ENCODE measurements at regions not wholly inside any gene's neighbourhood (a gene's known extent, or its start where the extent isn't known, plus 50 kb on each side); places are given as distances from the start of the nearest gene placed in this dataset.
A peak's percentile ranks its signal among the peaks of the same experiment; 100 is the strongest.
"Not testable (repeated sequence)": the region's sequence is repeated elsewhere in the genome, so short reads cannot be mapped to it uniquely, and the experiment has no call there.

DNA sequence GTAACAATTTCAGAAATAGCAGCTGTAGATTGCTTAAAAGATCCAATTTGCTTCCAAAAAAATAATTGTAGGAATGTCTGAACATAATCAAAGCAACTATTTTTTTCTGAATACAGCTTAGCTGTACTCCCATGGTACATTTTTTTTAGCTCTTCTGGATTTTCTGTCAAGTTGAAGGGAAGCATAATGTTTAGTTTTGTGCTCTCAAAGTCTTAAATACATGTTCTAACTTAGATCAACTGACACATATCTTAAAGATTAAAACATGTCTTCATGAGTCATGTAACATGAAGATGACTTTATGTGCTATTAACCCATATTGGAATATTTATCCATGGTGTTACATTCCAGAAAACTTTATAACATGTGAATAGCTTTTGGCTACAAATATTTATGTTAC, 255.7 kb downstream of the BTG1 start:
- DNase-seq (ENCODE audit: low spot score), result peak; percentile 54

DNA sequence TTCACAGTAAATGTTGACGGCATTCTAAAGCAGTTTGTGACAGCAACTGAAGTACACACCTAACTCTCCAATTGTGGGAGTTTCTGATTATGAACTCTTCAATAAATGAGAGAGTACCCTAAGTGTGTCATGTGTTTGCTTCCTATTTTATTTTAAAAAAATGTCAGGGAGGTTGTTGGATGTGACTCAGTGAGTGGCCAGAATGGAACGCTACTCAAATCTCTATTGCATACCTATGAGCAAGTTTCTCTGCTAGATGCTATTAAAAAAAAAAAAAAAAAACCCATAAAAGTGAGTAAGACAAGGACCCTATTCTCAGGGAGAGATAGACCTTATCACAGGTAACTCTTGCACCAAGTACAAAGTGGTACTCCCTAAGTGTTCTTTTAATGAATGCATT, 256.6 kb downstream of the BTG1 start:
- DNase-seq (ENCODE audit: low spot score), result no peak

DNA sequence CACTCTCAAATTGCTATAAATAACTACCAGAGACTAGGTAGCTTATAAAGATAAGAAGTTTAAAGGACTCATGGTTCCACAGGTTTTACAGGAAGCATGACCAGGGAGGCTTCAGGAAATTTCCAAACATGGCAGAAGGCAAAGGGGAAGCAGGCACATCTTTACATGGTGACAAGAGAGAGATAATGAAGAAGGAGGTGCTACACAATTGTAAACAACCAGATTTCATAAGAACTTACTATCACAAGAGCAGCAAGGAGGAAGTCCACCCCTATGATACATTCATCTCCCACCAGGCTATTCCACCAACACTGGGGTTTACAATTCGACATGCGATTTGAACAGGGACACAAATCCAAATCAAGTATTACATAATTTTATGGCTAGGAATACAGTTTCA, 257.7 kb downstream of the BTG1 start:
- no peak for DNase-seq (ENCODE audit: low spot score)

DNA sequence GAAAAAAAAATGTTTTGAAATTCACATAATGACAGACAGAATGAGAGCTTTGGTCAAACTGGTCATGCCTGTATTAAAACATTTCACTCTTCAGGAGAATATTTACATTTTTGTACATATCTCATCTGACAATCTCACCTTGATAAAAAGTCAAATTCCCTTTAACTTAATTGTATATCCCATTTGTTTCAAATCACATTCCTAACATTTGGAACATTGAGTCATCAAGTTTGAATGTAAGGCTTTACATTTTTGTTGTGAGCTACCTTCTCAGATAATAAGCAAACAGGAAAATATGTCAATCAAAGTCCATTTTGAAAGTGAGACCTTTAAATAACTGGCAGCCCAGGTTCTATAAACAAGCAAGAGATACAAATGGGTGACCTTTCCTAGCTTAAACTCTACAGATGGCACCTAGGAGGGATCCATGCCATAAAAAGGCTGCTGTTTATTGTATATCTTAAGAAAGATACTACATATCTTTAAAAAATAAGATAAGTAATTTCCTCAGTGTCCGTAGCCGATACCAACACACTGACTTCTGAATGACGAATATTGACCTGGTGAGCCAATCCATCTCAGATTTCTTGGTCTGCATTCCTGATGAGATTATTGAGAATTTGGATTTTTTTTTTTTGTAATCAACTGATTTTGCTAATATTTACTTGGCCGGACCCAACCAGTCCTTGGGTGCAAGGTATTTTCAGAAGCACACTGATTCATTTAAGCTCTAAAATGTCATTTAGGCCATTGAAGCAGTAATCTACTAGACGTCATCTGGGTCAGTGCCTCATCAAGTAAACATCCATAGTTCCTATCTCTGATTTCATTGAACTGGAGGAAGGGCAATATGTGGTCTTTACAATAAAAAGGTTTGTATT, 259.6 kb downstream of the BTG1 start:
- DNase-seq (ENCODE audit: low spot score), result no peak

DNA sequence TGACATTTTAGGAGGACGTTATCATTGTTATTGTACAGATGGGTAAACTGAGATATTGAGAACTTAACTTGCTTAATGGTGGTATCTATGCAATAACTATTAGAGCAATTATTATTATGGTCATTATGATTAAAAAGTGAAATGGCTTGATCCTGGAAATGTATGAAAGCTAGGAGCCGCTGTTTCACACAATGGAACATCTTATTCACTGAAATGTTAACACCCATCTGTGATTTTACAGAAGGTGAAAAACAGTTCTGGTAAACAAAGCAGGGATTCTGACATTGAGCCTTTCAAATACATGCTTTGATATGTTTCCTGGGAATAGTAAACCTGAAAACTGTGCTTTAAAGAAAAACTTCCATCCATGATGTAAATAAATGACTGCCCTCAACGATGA, 261.4 kb downstream of the BTG1 start:
- no peak for DNase-seq (ENCODE audit: low spot score)

DNA sequence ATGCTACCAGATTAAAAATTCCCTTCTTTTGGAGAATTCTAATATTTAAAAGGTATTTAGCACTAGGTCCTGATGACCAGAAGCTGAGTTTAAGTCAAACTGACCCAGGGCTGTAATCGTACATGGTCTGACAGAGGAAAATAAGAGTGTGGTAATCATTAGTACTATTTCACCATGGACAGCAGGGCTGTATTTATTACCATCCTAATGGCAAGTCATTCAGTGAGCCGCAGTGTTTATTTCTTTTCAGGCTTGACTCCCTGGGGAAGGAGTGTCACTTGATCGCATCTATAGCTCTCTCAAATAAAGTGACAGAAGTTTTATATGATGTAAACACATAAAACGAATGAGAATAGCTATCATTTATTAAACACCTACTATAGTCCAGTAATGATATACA, 261.8 kb downstream of the BTG1 start:
- DNase-seq (ENCODE audit: low spot score), result no peak

DNA sequence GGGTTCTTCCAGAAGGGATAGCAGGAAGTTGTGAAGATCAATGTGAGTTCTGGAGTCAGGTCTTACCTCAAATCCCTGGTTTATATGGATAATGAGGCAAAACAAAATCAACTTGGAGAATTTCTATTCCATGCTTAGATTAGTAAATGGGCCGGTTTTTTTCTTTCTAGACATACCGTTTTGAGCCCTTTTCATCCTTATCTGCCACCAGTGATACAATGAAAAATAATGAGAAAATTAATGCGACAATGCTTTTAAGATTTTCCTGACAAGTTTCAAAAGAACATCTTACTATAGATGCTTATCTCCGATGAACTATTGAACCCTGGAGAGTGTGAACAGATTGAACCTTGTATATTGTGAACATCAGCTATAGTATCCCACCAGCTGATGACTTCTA, 262.7 kb downstream of the BTG1 start:
- no peak for DNase-seq (ENCODE audit: low spot score)

DNA sequence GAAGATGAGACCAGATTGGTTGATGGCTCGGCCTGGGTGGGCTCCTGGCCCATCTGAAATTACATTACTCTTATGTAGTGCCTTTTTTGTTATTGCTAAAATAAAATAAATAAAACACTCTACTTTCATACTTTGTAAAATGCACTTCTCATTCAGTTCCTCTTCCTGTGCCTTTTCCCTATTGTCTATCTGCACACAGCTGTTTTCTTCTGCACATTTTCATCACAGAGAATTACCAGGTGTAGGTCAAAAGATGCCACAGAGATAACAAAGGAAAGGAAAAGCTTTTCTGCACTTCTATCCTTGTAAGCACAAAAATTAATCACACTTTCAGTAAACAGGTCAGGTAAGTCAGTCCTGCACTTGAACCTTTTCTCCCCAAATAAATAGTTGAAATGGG, 265.1 kb downstream of the BTG1 start:
- no peak for DNase-seq (ENCODE audit: low spot score)

DNA sequence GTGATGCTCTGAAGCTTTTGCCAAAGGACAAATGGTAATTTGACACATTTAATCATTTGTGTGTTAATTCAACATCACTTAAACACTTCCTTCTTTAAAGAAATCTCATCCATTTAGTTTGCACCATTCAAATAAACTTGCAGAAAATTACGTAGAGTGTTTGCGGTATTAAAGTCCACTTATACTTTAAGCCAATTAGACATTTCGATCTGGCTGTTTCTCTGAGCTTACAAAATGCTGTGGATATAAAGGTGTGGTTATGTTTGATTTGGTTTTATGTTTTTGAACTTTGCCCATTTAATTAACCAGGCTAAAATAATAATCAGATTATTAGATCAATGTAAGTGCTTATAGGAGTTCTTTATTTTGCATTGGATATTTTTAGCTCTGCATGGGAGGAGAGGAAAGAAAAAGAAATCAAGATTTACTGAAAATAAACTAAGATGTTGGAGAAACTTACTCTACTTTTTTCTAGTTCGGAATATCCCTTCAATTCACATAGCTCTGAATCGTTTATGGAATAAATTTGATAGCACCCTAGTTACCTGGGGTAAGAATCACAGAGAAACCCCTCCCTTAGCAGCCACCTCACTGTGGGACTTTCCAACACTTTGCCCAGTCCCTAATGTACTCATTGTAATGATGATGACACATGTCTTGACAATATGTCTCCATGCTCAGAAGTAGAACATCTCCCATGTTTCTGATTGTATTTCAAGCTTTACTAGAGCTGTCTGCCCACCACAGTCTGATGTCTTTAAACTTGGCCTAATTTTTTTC, 268.0 kb downstream of the BTG1 start:
- DNase-seq (ENCODE audit: low spot score), result no peak

DNA sequence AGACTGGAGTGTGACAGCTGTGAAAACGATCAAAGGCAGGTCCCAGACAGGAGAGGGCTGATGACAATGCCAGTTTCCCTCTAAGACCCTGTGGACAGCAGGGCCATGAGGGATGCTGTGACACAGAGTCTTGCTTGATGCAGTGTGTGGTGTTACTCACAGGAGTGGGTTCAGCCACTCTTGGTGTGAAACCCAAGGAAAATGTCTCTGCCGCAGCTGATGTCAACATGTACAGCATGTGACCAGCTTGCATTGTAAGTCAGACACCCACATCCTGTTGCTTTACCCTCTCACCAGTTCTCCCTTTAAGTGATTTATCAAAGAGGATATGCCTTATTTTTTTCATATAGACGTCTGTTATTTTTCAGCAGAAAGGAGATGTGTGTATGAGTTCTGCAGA, 268.6 kb downstream of the BTG1 start:
- DNase-seq (ENCODE audit: low spot score), result no peak

DNA sequence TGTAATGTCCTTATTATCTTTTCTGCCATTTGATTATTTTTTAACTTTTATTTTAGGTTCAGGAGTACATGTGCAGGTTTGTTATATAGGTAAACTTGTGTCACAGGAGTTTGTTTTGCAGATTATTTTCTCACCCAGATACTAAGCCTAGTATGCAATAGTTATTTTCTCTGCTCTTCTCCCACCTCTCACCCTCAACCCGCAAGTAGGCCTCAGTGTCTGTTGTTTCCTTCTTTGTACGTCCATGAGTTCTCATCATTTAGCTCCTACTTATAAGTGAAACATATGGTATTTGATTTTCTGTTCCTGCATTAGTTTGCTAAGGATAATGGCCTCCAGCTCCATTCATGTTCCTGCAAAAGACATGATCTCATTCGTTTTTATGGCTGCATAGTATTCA, 270.0 kb downstream of the BTG1 start:
- DNase-seq (ENCODE audit: low spot score), result not testable (repeated sequence)

DNA sequence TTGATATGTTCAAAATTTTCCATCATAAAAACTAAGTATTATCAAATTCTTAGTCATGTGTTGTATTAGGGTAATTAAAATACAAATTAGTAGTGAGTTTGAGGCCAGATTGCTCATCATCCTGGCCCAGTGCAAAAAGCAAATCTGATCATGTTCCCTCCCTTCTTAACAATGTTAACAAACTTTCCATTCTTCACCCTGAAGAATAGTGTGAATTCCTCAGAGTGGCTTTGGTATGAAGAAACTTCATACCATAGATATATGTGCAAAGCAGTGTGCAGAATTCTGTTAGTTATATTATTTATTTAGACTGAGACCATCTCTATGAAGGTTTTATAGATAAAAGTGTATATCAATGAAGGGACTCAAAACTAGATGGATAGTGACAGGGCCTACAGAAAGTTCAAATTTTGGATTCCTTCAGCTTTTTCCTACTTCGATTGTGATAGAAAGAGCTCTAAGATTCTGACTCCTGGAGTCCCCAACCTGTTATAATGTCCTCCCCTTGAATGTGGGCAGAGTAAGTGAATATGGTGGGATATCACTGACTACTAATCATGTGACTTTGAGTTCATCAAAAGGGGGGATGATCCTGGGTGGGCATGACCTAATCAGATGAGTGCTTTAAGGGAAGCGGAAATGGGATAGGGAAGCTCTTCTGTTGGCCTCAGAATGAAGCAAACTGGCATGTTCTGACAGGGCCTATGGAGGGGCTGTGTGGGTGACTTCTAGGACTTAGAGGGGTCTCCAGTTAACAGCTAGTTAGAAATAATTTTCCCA, 271.4 kb downstream of the BTG1 start:
- DNase-seq (ENCODE audit: low spot score), result no peak

DNA sequence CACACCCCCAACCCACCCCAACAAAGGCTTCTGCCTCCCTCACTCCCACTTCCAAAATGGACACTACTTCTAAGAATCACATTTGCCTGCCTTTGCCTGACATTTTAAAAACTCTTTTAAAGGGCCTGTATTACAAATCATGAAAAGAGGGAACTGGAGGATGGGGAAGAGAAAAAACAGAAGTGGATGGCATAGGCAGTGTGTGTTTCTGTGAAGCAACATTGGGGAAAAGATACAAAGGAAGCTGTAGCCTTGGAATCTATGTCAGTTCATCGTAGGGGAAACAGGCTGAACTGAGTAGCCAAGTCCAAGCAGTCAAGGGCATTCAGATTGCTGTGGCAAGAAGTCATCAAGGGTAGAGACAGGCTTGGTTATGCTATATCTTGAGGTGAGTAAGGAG, 273.9 kb downstream of the BTG1 start:
- no peak for DNase-seq (ENCODE audit: low spot score)

DNA sequence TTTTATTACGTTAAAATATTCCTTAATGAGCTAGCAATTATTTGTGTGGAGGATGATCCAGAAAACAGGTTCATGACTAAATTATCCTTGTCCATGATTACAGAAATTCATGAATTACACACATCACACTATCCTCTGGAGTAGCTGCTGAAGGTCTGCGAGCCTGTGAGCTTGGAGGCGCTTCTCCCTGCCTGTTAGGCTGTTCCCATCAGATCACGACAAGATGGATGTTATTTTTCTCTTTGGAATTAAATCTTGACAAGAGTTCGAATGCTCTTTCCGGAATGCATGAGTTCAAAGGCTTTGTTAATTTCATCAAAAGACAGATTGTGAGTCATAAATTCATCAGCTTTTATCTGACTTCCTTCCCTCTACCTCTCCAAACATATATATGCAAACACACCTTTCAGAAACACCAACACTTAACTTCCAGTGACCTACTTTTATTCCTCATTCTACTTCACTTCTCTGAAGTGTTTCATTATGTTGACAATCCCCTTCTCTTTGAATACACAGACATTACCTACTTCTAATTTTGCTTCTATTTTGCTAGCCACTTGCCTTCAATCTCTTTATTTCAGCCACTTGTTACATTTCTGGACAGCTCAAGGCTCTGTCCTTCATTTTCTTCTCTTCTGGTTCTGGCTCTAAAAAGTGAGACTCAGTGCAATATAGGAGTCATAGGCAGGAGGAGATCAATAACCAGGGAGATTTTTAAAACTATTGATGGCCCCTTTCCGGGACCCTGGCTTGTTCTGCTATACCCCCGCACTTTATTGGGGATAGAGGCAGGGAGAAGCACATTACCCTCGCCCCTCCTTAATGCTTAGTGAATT, 274.6 kb downstream of the BTG1 start:
- DNase-seq (ENCODE audit: low spot score), result no peak

DNA sequence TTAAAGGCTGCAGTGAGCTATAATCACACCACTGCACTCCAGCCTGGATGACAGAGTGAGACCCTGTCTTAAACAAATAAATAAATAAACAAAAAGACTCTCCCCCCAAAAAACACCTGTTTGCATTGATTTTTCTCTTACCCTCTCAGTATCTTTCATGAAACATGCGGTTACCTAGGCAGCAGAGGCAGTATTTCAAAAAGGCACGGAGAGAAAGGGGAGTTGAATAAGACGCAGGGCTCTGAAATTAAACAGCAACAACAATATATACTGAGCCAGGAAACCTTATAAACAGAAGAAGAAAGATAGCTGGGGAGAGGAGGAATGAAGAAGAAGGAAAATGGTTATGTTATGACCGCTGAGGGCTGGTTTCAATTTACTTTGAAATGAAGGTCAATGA, 277.6 kb downstream of the BTG1 start:
- no peak for DNase-seq (ENCODE audit: low spot score)

DNA sequence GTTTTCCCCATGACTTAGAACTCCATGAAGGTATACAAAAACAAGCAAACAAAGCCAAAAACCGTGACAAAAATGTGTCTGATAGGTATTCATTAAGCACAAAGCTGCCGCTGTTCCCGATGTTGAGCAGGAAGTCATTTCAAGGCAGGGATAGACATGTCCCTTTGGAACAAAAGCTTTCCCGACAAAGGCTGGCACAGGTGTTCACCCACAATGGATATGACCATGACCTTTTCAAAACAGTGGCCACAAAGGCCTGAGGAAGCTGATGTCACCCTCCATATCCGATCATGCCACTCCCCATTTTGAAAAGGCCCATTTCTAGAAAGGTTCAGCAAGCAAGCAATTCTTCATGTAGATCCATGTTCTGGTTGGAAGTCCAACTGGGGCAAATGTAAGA, 279.1 kb downstream of the BTG1 start:
- DNase-seq (ENCODE audit: low spot score), result no peak

DNA sequence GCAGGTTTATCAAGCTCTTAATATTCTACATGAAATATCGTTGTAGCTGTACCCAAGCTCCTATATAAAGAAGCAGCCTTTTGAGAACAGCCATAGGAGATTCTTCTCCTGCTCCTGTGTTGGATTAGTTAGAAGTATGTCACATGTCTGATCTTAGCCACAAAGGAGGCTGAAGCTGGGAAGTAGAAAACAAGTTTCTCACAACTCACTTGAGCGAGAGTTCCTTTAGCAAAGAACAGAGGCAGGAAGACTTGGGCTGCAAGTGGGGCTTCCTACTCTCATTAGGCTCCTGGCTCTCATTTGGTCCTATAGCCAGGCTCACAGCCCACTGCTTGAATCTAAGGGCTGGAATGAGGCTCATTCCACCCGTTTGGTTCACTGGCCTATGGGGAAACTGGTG, 281.9 kb downstream of the BTG1 start:
- no peak for DNase-seq (ENCODE audit: low spot score)

DNA sequence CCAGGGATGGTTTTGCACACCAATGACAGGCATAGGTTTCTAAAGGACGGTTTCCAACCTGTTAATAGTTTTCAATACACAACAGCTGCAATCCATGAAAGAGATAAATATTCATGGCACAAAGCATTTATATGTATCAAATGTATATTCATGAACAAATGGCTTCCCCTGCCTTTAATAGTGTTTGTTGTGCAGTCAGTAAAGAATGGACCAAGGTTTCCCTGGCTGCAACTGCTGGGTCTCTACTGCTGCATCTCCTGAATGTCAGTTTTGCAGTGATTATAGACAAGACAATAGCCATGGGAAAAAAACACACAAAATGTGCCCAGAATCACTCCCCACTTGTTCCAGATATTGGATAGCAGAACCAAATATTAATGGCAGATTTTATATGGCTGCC, 284.1 kb downstream of the BTG1 start:
- no peak for DNase-seq (ENCODE audit: low spot score)

DNA sequence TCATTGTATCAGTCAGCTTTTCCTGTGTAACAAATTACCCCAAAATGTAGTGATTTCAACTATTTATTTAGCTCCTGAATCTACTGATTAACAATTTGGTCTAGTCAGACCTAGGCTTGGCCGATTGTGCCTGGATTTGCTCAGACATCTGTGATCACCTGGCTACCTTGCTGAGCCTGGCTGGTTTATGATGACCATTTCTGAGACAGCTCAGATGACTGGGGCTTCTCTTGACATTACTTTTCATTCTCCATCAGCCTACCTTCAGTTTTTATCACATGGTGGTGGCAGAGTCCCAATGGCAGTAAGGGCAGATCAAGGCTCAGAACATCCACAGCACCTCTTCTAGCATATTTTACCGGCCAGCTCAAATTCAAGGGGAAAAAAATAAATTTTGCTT, 286.3 kb downstream of the BTG1 start:
- DNase-seq (ENCODE audit: low spot score), result no peak

DNA sequence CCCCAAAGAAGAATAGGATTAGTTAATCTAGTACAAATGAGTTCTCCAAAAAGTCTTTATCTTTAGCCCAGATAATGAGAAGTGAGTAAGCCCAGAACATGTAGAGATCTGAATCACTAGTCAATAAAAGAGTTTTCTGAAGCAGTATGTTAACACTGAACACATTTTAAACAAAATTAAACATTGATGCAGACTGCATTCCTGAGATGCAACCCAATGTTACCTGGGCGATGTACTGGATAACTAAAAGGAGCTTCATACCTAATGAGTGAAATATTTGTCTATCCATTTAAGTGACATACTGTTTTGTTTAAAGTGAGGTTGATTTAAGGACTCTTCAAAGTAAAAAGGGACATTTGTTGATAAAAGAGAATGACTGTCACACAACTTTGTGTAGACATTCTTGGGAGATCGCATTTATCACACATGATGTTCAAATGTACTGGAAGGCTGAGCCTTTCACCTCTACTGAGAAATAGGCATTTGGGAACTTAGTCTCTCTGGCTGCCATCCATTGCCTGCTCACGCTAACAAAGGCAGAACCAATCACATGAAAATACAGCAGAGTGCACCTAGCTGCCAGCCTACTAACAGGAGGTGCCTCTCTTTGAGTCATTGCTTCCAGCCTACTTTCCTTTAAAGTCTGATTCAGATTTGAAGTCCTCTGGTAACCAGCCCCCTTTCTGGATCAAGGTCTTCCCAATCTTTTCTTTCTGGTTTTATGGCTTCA, 287.7 kb downstream of the BTG1 start:
- peak; percentile 5 for DNase-seq (ENCODE audit: low spot score)

DNA sequence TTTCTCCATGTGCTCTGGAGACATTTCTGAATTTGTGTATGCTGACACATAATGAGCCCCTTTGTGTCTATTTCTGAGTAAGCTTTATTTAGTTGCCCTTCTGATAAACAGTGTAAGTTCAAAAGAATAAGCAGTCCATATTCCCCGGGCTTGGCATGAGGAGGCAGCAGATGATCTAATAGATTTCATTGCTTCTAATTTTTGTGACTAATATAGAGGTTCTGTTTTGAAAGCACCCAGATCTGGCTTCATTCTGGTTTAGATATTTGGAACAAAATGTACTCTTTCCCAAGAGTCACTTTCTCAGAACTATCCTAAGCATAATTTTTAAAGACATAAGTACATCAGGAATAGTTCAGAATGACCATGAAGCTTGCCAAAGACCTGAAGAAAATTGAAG, 290.9 kb downstream of the BTG1 start:
- DNase-seq (ENCODE audit: low spot score), result peak; percentile 36
